ENCODE measurements at regions not wholly inside any gene's neighbourhood (a gene's known extent, or its start where the extent isn't known, plus 50 kb on each side); places are given as distances from the start of the nearest gene placed in this dataset.

GRCh38 chr5:152185547-152186245 is 219.4 kb downstream of the NMUR2 start:
- H3K4me1 Mint-ChIP-seq: no peaks in the 10 kb centered on the region
- ATAC-seq: no peak
- Histone ChIP-seq H3K4me1 (ENCODE audit: control insufficient read depth, insufficient read depth, low read length) (no peaks in the 10 kb centered on the region), H3K4me3 (ENCODE audit: low read length) (no peak overlapping the region), H3K36me3 (ENCODE audit: control insufficient read depth, insufficient read depth, low read length) (no peaks in the 10 kb centered on the region), H3K27ac (ENCODE audit: low read length) (no peak overlapping the region), H3K27me3 (ENCODE audit: control insufficient read depth, insufficient read depth, low read length) (no peaks in the 10 kb centered on the region), H3K9me3 (ENCODE audit: control insufficient read depth, insufficient read depth, low read length) (no peaks in the 10 kb centered on the region)
- H3K9me3 Mint-ChIP-seq: peaks cover 4 to 7% of the 10 kb centered on the region in 2 donors
- 63% methylated on average over 9 of the region's 9 CpGs for WGBS (ENCODE audit: insufficient coverage)
- TF ChIP-seq CTCF (IDR thresholded peaks at IDR 0.05): no peak
- no peaks in the 10 kb centered on the region for H3K36me3 Mint-ChIP-seq
- intact Hi-C loops (cut with micrococcal nuclease): no loop called here
- peaks cover 0 to 3% of the 10 kb centered on the region in 2 donors for H3K27me3 Mint-ChIP-seq (ENCODE audit: low read depth in 2 of 2)
- no peak overlapping the region for H3K27ac Mint-ChIP-seq
- H3K4me3 Mint-ChIP-seq: no peak overlapping the region
- no peak for DNase-seq

- no peaks in the 10 kb centered on the region for H3K36me3 ChIP-seq (ENCODE audit: control insufficient read depth, insufficient read depth, low read length)
- H3K9me3 Mint-ChIP-seq: peaks cover 4 to 7% of the 10 kb centered on the region in 2 donors
- no peaks in the 10 kb centered on the region for H3K9me3 ChIP-seq (ENCODE audit: control insufficient read depth, insufficient read depth, low read length)
- no peak overlapping the region for H3K4me3 Mint-ChIP-seq
- no peak overlapping the region for H3K27ac Mint-ChIP-seq
- H3K4me1 Mint-ChIP-seq: no peaks in the 10 kb centered on the region
- DNase-seq (no peak), ATAC-seq (no peak)
- H3K27ac ChIP-seq (ENCODE audit: low read length): no peak overlapping the region
- H3K4me3 ChIP-seq (ENCODE audit: low read length): no peak overlapping the region
- intact Hi-C loops (cut with micrococcal nuclease): no loop called here
- WGBS (ENCODE audit: insufficient coverage): 38% methylated on average over 1 of the region's 2 CpGs
- H3K36me3 Mint-ChIP-seq: no peaks in the 10 kb centered on the region
- TF ChIP-seq CTCF (IDR thresholded peaks at IDR 0.05): no peak
- no peaks in the 10 kb centered on the region for H3K27me3 ChIP-seq (ENCODE audit: control insufficient read depth, insufficient read depth, low read length)
- H3K27me3 Mint-ChIP-seq (ENCODE audit: low read depth in 2 of 2): peaks cover 0 to 3% of the 10 kb centered on the region in 2 donors
- no peaks in the 10 kb centered on the region for H3K4me1 ChIP-seq (ENCODE audit: control insufficient read depth, insufficient read depth, low read length)
Measured at GRCh38 chr5:152184266-152184665, 220.8 kb downstream of the NMUR2 start.

GRCh38 chr5:152181461-152181860 is 223.6 kb downstream of the NMUR2 start:
- intact Hi-C loops (cut with micrococcal nuclease): no loop called here
- peaks cover 0 to 3% of the 10 kb centered on the region in 2 donors for H3K27me3 Mint-ChIP-seq (ENCODE audit: low read depth in 2 of 2)
- no peak overlapping the region for H3K27ac ChIP-seq (ENCODE audit: low read length)
- TF ChIP-seq CTCF (IDR thresholded peaks at IDR 0.05): no peak
- 95% methylated on average over 2 of the region's 3 CpGs for WGBS (ENCODE audit: insufficient coverage)
- H3K27me3 ChIP-seq (ENCODE audit: control insufficient read depth, insufficient read depth, low read length): no peaks in the 10 kb centered on the region
- H3K36me3 Mint-ChIP-seq: no peaks in the 10 kb centered on the region
- no peak overlapping the region for H3K4me3 Mint-ChIP-seq
- H3K4me1 Mint-ChIP-seq: no peaks in the 10 kb centered on the region
- DNase-seq (no peak), ATAC-seq (no peak)
- H3K27ac Mint-ChIP-seq: no peak overlapping the region
- no peaks in the 10 kb centered on the region for H3K36me3 ChIP-seq (ENCODE audit: control insufficient read depth, insufficient read depth, low read length)
- H3K4me3 ChIP-seq (ENCODE audit: low read length): no peak overlapping the region
- H3K9me3 ChIP-seq (ENCODE audit: control insufficient read depth, insufficient read depth, low read length): no peaks in the 10 kb centered on the region
- peaks cover 5 to 6% of the 10 kb centered on the region in 2 donors for H3K9me3 Mint-ChIP-seq
- H3K4me1 ChIP-seq (ENCODE audit: control insufficient read depth, insufficient read depth, low read length): no peaks in the 10 kb centered on the region

- Mint-ChIP-seq H3K9me3 (peaks cover 3 to 4% of the 10 kb centered on the region in 2 donors), H3K27ac (no peak overlapping the region), H3K36me3 (no peaks in the 10 kb centered on the region), H3K27me3 (ENCODE audit: low read depth in 2 of 2) (no peaks in the 10 kb centered on the region), H3K4me3 (no peak overlapping the region), H3K4me1 (no peaks in the 10 kb centered on the region)
- 55% methylated on average over 2 of the region's 2 CpGs for WGBS (ENCODE audit: insufficient coverage)
- Histone ChIP-seq H3K4me3 (ENCODE audit: low read length) (no peak overlapping the region), H3K9me3 (ENCODE audit: control insufficient read depth, insufficient read depth, low read length) (no peaks in the 10 kb centered on the region), H3K36me3 (ENCODE audit: control insufficient read depth, insufficient read depth, low read length) (no peaks in the 10 kb centered on the region), H3K27me3 (ENCODE audit: control insufficient read depth, insufficient read depth, low read length) (no peaks in the 10 kb centered on the region), H3K27ac (ENCODE audit: low read length) (no peak overlapping the region), H3K4me1 (ENCODE audit: control insufficient read depth, insufficient read depth, low read length) (no peaks in the 10 kb centered on the region)
- TF ChIP-seq CTCF (IDR thresholded peaks at IDR 0.05): no peak
- intact Hi-C loops (cut with micrococcal nuclease): no loop called here
- no peak for DNase-seq
- no peak for ATAC-seq
Measured at GRCh38 chr5:152178350-152178699, 226.8 kb downstream of the NMUR2 start.

All from natural killer cell (primary cell).